ENCODE measurements at regions not wholly inside any gene's neighbourhood (a gene's known extent, or its start where the extent isn't known, plus 50 kb on each side); places are given as distances from the start of the nearest gene placed in this dataset.

DNA sequence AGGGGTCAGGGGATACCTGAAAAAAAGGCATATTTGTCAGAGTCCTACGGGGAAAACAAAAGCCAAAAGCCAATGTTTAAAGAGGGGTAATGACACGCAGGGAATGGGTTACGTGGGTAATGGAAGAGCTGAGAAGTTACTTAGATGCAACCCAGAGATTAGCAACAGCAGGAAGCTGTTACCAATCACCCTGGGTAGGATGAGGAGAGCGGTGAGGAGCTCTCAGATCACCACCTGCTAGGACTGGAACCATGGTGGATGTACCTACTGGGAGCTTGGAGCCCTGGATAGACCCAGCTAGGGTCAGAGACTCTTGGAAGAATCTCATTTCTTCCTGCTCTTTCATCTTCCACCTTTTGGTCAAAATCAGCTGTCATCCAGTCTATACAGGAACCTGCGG, 51.2 kb upstream of the RNF24 start:
- Histone ChIP-seq H3K9me3 (ENCODE audit: control insufficient read depth, insufficient read depth, low read length) (no peaks in the 10 kb centered on the region), H3K4me3 (ENCODE audit: low read depth, low read length) (no peak overlapping the region), H3K9ac (ENCODE audit: low read depth, low read length) (no peak overlapping the region), H3K27me3 (ENCODE audit: control insufficient read depth, insufficient read depth, low read length) (no peaks in the 10 kb centered on the region), H3K4me1 (ENCODE audit: control insufficient read depth, insufficient read depth, low read length) (peaks cover 12% of the 10 kb centered on the region), H3K36me3 (ENCODE audit: control insufficient read depth, insufficient read depth, low read length) (no peaks in the 10 kb centered on the region)

DNA sequence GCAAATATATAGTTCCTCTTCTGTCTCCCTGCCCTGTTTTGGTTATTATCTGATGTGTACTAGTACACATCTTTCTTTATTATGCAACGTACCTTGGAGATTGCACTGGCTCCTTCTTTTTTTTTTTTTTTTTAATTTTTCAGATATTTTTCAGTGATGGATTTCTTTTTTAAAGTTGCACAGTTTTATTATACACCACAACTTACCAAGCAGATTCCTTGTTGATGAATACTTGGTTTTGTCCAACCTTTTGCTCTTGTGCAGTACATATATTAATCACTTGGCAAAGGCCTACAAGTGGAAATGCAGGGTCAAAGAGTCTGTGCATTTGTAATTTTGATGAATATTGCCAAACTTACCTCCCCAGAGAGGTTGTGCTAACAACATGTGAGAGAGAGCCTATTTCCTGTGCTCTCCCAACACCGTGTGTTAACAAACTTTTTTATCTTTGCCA, 50.1 kb upstream of the RNF24 start:
- no peaks in the 10 kb centered on the region for H3K9me3 ChIP-seq (ENCODE audit: control insufficient read depth, insufficient read depth, low read length)
- H3K27me3 ChIP-seq (ENCODE audit: control insufficient read depth, insufficient read depth, low read length), result no peaks in the 10 kb centered on the region
- no peak overlapping the region for H3K9ac ChIP-seq (ENCODE audit: low read depth, low read length)
- H3K4me1 ChIP-seq (ENCODE audit: control insufficient read depth, insufficient read depth, low read length), result peaks cover 12% of the 10 kb centered on the region
- H3K4me3 ChIP-seq (ENCODE audit: low read depth, low read length), result no peak overlapping the region
- H3K36me3 ChIP-seq (ENCODE audit: control insufficient read depth, insufficient read depth, low read length), result no peaks in the 10 kb centered on the region
